A204.1 (cell line): ENCODE measurements at regions not wholly inside any gene's neighbourhood (a gene's known extent, or its start where the extent isn't known, plus 50 kb on each side); places are given as distances from the start of the nearest gene placed in this dataset.
"Not testable (repeated sequence)": the region's sequence is repeated elsewhere in the genome, so short reads cannot be mapped to it uniquely, and the experiment has no call there.

Source experiments
- FAIRE-seq: peaks from 2 replicates; lab custom pipeline; 2012; peaks lifted over from hg19 to GRCh38; lab: Jason Lieb, UNC

GRCh38 chr12:43252585-43252984 is 299.4 kb downstream of the ADAMTS20 start:
- FAIRE-seq: no peak

- no peak for FAIRE-seq
These were observed 306.1 kb downstream of the ADAMTS20 start for GRCh38 chr12:43245947-43246346.

DNA sequence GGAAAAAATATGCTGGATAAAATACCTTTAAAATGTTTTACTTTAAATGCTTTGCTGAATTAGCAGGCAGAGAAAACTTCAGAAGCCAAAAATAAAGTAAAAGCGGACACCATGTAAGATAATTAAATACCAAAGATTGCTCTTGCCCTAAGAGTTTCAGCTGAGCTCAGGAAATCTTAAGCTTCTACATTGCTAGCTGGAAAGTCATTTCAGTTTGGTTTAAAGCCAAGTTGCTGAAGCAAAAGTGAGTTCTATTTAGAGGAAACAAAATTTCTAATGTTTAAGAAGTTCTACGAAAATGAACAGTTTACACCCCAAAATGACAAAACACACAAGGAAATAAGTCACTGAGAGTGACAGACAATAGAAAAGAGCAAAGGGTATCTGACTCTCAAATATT is 310.0 kb downstream of the ADAMTS20 start:
- FAIRE-seq: no peak

- FAIRE-seq: no peak
These were observed 313.7 kb downstream of the ADAMTS20 start for GRCh38 chr12:43238281-43238680.

DNA sequence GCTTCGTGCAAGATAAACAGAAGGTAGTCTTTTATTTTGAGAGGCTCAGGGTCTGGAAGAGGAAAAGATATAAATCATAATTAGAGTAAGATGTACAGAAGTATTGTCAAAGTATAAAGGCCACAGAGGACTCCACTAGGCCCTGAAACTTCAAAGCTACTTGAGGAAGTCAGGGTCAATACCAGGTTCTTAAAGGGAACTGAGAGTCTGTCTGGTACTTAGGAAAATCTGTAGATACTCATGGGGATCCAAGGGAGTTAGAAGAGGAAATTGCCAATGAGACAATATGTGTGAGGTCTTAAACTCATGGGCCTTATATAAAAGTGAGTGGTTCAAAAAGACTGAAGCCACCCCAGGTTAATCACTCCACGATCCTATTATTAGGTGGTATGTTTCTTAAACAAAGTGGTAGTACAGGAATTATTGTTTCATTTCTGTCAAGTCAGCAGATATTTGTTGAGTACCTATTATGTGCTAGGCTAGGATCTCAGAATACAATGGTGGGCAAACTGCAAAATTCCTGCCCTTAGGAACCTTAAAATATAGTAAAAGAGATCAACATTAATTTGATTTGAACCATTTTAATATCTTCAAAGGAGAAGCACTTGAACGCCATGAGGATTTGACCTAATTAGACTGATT is 314.6 kb downstream of the ADAMTS20 start:
- no peak for FAIRE-seq

GRCh38 chr12:43235721-43236120 is 316.3 kb downstream of the ADAMTS20 start:
- no peak for FAIRE-seq

DNA sequence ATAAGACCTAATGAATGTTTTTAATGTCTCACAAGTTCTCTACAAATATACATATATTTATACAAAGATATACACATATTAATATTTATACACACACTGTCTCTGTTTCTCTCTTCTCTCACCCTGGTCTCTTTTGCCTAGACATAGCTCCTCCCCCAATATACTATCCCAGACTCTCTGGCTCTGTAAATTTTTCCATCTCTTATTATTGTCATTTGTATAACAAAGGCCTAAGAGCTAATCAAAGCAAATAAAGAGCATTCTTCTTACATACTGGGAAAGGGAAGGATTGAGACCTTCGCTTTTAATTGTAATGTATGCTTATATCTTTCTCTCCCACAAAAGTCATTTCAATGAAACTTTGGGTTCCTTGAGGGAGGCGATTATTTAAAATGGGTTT is 318.1 kb downstream of the ADAMTS20 start:
- no peak for FAIRE-seq

DNA sequence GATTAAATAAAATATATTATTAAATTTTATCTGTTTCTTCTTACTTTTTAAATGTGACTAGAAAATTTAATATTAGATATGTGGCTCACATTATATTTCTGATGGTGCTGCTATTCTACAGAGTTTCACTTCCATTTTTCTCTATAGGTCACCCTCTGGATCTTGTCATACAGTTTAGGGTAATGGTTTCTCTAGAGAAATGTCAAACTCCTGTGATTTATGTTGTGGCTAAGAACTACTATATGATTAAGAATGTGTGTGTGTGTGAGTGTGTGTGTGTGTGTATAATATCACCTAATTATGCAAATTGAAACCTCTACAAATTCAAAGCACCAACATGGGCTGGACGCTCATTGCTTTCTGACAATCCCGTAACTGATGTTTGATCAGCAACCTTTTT is 325.9 kb downstream of the ADAMTS20 start:
- FAIRE-seq: no peak

GRCh38 chr12:43224190-43224805 is 327.7 kb downstream of the ADAMTS20 start:
- not testable (repeated sequence) for FAIRE-seq

GRCh38 chr12:43222796-43223195 is 329.2 kb downstream of the ADAMTS20 start:
- FAIRE-seq: no peak

- no peak for FAIRE-seq
These were observed 330.8 kb downstream of the ADAMTS20 start for GRCh38 chr12:43221216-43221615.

DNA sequence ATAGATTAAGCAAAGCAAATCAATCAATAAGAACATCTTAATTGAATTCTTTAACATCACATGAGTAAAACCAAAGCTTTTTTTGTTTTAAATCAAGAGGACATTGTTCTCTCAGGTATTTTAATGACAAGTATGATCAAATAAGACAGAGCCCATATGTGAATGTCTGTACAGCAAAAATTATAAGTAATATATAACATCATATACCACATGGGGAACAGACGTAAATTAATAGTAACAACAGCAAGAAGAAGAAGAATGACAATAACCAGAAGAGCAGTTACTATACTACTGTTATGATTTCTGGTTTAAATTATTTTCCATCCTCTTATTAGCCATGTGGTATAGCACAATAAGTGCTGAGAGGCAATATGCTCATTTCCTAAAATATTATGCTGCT is 335.5 kb downstream of the ADAMTS20 start:
- no peak for FAIRE-seq

DNA sequence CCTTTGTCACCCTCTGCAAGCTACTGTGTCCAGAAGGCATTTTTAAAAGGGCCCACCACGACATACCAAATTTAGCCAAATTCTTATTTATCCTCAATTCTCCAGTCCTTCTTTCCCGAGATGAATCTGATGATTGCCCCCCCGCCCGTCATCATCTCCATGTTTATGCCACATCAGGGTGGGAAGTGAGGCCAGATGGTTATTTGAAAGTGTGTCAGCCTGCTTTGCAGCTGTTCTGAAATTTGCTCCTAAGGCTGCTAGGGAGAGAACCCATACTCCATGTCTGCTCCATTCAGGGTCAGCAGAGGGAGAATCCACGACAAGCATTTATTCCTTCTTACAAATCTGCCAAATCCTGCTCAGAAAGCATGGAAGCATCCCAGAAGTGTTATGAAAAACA is 337.8 kb downstream of the ADAMTS20 start:
- FAIRE-seq: no peak

DNA sequence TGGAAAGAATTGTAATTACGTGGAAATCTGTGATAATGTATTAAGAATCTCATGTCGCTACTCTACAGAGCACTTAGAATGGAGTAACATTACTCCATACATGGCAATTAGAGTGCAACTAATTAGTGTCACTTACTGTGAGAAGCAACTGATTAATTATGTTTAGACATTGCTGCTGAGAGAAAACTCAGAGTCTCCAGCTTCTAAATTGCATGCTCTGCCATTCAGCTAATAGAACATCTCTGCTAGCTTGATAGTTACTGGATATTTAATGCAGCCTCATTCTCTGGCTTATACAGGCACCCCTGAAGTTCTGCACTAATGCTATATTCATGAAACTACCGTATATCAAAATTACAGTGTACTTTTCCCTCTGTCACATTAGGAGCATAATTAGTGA is 338.4 kb downstream of the ADAMTS20 start:
- no peak for FAIRE-seq

DNA sequence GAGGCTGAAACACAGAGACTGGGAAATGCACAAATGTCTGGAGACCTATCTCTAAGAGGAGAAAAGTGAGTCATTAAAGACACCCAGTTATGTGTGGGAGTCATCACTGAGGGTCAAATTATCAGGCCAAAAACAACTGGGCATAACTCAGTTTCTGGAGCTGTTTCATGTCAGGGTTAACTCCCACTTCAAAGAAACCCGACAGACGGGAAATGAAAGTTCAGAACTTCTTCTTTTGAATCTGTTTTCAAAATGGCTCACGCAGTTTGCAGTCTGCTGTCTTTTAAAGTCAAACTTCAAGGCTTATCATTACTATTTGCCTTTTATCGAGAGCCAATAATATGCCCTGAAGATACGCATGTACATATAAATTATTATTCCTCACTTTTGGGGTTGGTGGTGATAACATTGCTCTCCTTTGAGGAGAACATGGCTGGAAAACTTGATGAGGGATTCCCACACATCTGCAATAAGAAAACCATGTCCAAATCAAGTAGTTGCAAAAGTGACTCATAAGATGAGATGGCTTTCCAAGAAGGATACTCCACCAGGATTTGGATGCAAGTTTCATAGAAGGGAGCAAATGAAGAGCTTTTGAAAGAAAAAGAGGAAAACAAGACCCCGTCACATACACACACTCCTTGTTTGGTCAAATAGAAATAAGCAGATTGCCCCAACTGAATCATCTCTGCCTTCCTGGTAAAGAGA is 341.4 kb downstream of the ADAMTS20 start:
- no peak for FAIRE-seq

DNA sequence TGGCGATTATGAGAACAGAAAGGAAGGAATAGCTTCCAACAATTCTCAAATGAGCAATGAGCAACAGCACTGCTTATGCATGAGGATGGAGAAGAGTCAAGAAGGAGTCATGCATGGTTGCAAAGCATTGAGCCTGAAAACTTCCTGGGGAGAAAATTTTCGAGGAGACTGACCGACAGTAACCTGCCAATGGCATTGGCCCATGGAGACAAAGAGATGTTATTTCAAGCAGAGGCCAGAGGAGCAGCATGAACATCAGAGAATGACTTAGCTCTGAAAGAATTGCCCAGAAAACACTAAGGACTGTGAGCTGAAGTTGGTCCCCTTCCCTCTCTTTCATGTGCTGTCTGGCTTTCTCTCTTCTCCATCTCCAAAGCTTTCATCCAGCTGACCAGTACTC is 343.4 kb downstream of the ADAMTS20 start:
- FAIRE-seq: no peak

DNA sequence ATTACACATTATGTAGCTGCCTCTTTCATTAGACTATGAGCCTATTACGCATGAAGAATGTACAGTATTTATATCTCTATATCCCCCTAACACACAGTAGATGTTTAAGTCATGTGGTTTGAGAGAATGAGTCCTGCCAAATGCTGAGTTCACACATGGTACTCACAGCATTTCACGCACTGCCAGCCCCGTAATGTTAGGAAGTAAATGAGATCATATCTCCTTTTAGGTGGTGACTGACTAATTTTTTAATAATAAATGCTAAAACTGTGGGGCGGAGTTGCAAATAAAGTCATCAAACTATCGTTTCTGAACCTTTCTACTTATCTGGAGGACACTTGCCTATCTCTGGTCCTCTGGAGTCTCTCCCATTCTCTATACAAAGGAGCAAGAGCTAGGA is 343.8 kb downstream of the ADAMTS20 start:
- no peak for FAIRE-seq

DNA sequence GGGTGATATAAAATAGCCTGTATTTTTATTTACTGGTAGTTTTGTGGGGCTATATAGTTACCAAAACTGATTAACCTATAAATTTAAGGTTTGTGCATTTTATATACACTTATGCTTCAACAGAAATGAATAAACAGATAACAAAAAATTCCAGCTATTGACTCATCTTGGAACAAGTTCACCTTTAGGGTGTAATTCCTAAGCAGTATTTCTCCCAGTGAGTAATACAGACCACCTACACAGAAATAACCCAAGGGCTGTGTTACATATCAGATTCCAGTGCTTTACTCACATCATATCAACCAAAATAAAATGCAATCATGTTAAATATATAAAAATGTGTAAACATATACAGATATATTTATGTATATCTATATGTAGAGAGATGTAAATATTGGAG is 345.6 kb downstream of the ADAMTS20 start:
- FAIRE-seq: no peak

- FAIRE-seq: no peak
These were observed 353.4 kb downstream of the ADAMTS20 start for GRCh38 chr12:43198608-43199007.

- no peak for FAIRE-seq
These were observed 355.6 kb downstream of the ADAMTS20 start for GRCh38 chr12:43196268-43196907.

DNA sequence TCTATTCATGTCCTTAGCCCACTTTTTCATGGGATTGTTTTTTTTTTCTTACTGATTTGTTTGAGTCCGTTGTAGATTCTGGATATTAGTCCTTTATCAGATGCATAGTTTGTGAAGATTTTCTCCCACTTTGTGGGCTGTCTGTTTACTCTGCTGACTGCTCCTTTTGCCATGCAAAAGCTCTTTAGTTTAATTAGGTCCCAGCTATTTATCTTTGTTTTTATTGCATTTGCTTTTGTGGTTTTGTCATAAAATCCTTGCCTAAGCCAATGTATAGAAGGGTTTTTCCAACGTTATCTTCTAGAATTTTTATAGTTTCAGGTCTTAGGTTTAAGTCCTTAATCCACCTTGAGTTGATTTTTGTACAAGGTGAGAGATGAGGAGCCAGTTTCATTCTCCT is 358.9 kb downstream of the ADAMTS20 start:
- FAIRE-seq: not testable (repeated sequence)

GRCh38 chr12:43192442-43192841 is 359.6 kb downstream of the ADAMTS20 start:
- FAIRE-seq: not testable (repeated sequence)

DNA sequence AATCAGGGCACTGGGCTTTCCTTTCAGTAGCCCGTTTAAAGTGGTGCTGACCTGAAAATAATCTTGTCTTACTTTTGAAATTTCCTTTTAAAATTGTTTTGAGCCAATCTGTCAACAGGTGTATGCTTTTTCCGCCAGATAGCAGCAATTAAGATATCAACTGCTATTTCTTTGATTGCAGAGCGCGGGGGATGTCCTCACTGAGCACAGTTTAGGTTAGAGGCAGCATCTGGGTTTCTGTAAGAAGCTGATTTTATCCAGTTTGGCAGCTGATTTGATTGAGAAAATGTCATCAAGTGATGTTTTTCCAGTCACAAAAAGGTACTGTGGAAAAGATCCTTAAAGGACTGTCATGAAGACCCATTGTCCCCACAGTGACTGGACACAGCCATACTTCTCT is 371.8 kb downstream of the ADAMTS20 start:
- no peak for FAIRE-seq
